Neural crest cell (in vitro differentiated cells): ENCODE measurements at regions not wholly inside any gene's neighbourhood (a gene's known extent, or its start where the extent isn't known, plus 50 kb on each side); places are given as distances from the start of the nearest gene placed in this dataset.
"Not testable (repeated sequence)": the region's sequence is repeated elsewhere in the genome, so short reads cannot be mapped to it uniquely, and the experiment has no call there.

ENCODE experiments used
- DNase-seq: peaks from one replicate; pipeline ENCODE4 v3.0.0; 2021; ENCODE audit warnings: low read depth, mixed read lengths, low spot score
- H3K27ac Mint-ChIP-seq: one replicate; pipeline ENCODE4 v1.8.0; 2021; ENCODE audit warnings: mild to moderate bottlenecking, mixed read lengths; ENCODE audit not compliant: unreplicated experiment
- H3K27me3 Mint-ChIP-seq: 2 replicates; pipeline ENCODE4 v1.8.0; 2021; ENCODE audit warnings: low read depth, mild to moderate bottlenecking, mixed read lengths
- H3K36me3 Mint-ChIP-seq: 2 replicates; pipeline ENCODE4 v1.8.0; 2021; ENCODE audit warnings: low read depth, mild to moderate bottlenecking, mixed read lengths
- H3K4me1 Mint-ChIP-seq: 2 replicates; pipeline ENCODE4 v1.8.0; 2021; ENCODE audit warnings: mixed read lengths
- H3K4me3 Mint-ChIP-seq: one replicate; pipeline ENCODE4 v1.8.0; 2021; ENCODE audit warnings: mild to moderate bottlenecking, mixed read lengths
- H3K9me3 Mint-ChIP-seq: 2 replicates; pipeline ENCODE4 v1.8.0; 2021; ENCODE audit warnings: mixed read lengths
- CTCF ChIP-seq: fragments of 200-600 bp; sonication (generic); conservative IDR thresholded peaks from 2 replicates; pipeline ENCODE4 v1.5.0; 2021; ENCODE audit warnings: antibody characterized with exemption, mild to moderate bottlenecking

GRCh38 chr13:48816700-48817099 lies 159.0 kb upstream of the FNDC3A start:
- no peak for TF ChIP-seq CTCF

GRCh38 chr13:48817166-48817802 lies 158.4 kb upstream of the FNDC3A start:
- peaks cover 6% of the 10 kb centered on the region for H3K4me1 Mint-ChIP-seq
- no peak for TF ChIP-seq CTCF
- H3K27ac Mint-ChIP-seq, result no peak overlapping the region
- no peak for DNase-seq
- peaks cover 6% of the 10 kb centered on the region for H3K9me3 Mint-ChIP-seq
- H3K27me3 Mint-ChIP-seq, result no peaks in the 10 kb centered on the region
- no peaks in the 10 kb centered on the region for H3K36me3 Mint-ChIP-seq
- no peak overlapping the region for H3K4me3 Mint-ChIP-seq

More at GRCh38 chr13:48816700-48817099, 159.0 kb upstream of the FNDC3A start:
- Mint-ChIP-seq H3K4me3 (no peak overlapping the region), H3K27me3 (no peaks in the 10 kb centered on the region), H3K36me3 (no peaks in the 10 kb centered on the region), H3K9me3 (peaks cover 7% of the 10 kb centered on the region), H3K27ac (no peak overlapping the region), H3K4me1 (peaks cover 6% of the 10 kb centered on the region)
- DNase-seq, result no peak

GRCh38 chr13:48818495-48819356 lies 157.0 kb upstream of the FNDC3A start:
- TF ChIP-seq CTCF, result no peak
- Mint-ChIP-seq H3K27ac (no peak overlapping the region), H3K36me3 (no peaks in the 10 kb centered on the region), H3K9me3 (no peaks in the 10 kb centered on the region), H3K4me1 (peaks cover 6% of the 10 kb centered on the region), H3K27me3 (no peaks in the 10 kb centered on the region), H3K4me3 (no peak overlapping the region)
- no peak for DNase-seq

GRCh38 chr13:48819376-48819775 lies 156.3 kb upstream of the FNDC3A start:
- Mint-ChIP-seq H3K4me3 (no peak overlapping the region), H3K4me1 (peaks cover 6% of the 10 kb centered on the region), H3K27ac (no peak overlapping the region), H3K9me3 (no peaks in the 10 kb centered on the region), H3K27me3 (no peaks in the 10 kb centered on the region), H3K36me3 (no peaks in the 10 kb centered on the region)
- DNase-seq, result no peak
- TF ChIP-seq CTCF, result no peak

GRCh38 chr13:48819899-48820298 lies 155.8 kb upstream of the FNDC3A start:
- DNase-seq, result no peak
- Mint-ChIP-seq H3K36me3 (no peaks in the 10 kb centered on the region), H3K27me3 (no peaks in the 10 kb centered on the region), H3K4me3 (no peak overlapping the region), H3K9me3 (no peaks in the 10 kb centered on the region), H3K27ac (no peak overlapping the region), H3K4me1 (peaks cover 6% of the 10 kb centered on the region)
- TF ChIP-seq CTCF, result no peak

- H3K9me3 Mint-ChIP-seq, H3K4me1 Mint-ChIP-seq, H3K27me3 Mint-ChIP-seq, DNase-seq, H3K27ac Mint-ChIP-seq, H3K4me3 Mint-ChIP-seq, H3K36me3 Mint-ChIP-seq: not testable (repeated sequence)
Observed at GRCh38 chr13:48823526-48823925, 152.2 kb upstream of the FNDC3A start.
